MM.1S (cell line): ENCODE measurements at regions not wholly inside any gene's neighbourhood (a gene's known extent, or its start where the extent isn't known, plus 50 kb on each side); places are given as distances from the start of the nearest gene placed in this dataset.

Experiments used
- DNase-seq: peaks from one replicate; pipeline ENCODE4 v3.0.0-alpha.2; 2015
- H2AFZ ChIP-seq: fragments of 300-600 bp; sonication (generic); 2 replicates; pipeline ENCODE4 v1.6.0; 2016; ENCODE audit warnings: antibody characterized with exemption, low read length
- H3F3A ChIP-seq: fragments of 300-600 bp; sonication (generic); 2 replicates; pipeline ENCODE4 v1.6.1; 2016; ENCODE audit warnings: mild to moderate bottlenecking, antibody characterized with exemption, low read length, moderate library complexity, mixed read lengths; ENCODE audit not compliant: insufficient read depth
- H3K27ac ChIP-seq: fragments of 300-600 bp; sonication (generic); 2 replicates; pipeline ENCODE4 v1.5.1; 2016; ENCODE audit warnings: mild to moderate bottlenecking, low read length
- H3K27me3 ChIP-seq: fragments of 300-600 bp; sonication (generic); replicated peaks from 2 replicates; pipeline ENCODE4 v1.6.0; 2016; ENCODE audit warnings: low read length; ENCODE audit not compliant: insufficient read depth
- H3K36me3 ChIP-seq: fragments of 300-600 bp; sonication (generic); replicated peaks from 2 replicates; pipeline ENCODE4 v1.6.1; 2016; ENCODE audit warnings: mild to moderate bottlenecking, low read length, mixed read lengths; ENCODE audit not compliant: insufficient read depth
- H3K4me1 ChIP-seq: fragments of 300-600 bp; sonication (generic); 2 replicates; pipeline ENCODE4 v1.6.1; 2016; ENCODE audit warnings: low read length, mixed read lengths
- H3K4me2 ChIP-seq: fragments of 300-600 bp; sonication (generic); 2 replicates; pipeline ENCODE4 v1.6.0; 2016; ENCODE audit warnings: low read depth, low read length
- H3K4me3 ChIP-seq: fragments of 300-600 bp; sonication (generic); 2 replicates; pipeline ENCODE4 v1.5.1; 2016; ENCODE audit warnings: low read length, mixed read lengths
- H3K79me2 ChIP-seq: fragments of 300-600 bp; sonication (generic); 2 replicates; pipeline ENCODE4 v1.6.1; 2016; ENCODE audit warnings: mixed run types, low read length, mixed read lengths
- H3K9ac ChIP-seq: fragments of 300-600 bp; sonication (generic); 2 replicates; pipeline ENCODE4 v1.6.1; 2016; ENCODE audit warnings: low read length, mixed read lengths
- H3K9me2 ChIP-seq: fragments of 300-600 bp; sonication (generic); replicated peaks from 2 replicates; pipeline ENCODE4 v1.6.1; 2016; ENCODE audit warnings: mild to moderate bottlenecking, low read length, mixed read lengths; ENCODE audit not compliant: insufficient read depth
- H3K9me3 ChIP-seq: fragments of 300-600 bp; sonication (generic); replicated peaks from 2 replicates; pipeline ENCODE4 v1.6.1; 2016; ENCODE audit warnings: mild to moderate bottlenecking, low read length, mixed read lengths; ENCODE audit not compliant: insufficient read depth
- H4K20me1 ChIP-seq: fragments of 300-600 bp; sonication (generic); 2 replicates; pipeline ENCODE4 v1.6.1; 2016; ENCODE audit warnings: mild to moderate bottlenecking, low read length, moderate library complexity, mixed read lengths; ENCODE audit not compliant: insufficient read depth
- EZH2 ChIP-seq: fragments of 300-600 bp; sonication (generic); optimal IDR thresholded peaks from 2 replicates; pipeline ENCODE3; 2017; ENCODE audit warnings: low read depth, mild to moderate bottlenecking, antibody characterized with exemption, low read length, mixed read lengths
- EZH2phosphoT487 ChIP-seq: fragments of 300-600 bp; sonication (generic); IDR thresholded peaks from 2 replicates; pipeline ENCODE4 v1.6.1; 2018; ENCODE audit warnings: antibody characterized with exemption, low read length
- TF ChIP-seq, protein P1 (sequence below): fragments of 300-600 bp; sonication (generic); IDR thresholded peaks from 2 replicates; pipeline ENCODE4 v1.5.1; 2016; ENCODE audit warnings: antibody characterized with exemption, low read length, mixed read lengths

DNA sequence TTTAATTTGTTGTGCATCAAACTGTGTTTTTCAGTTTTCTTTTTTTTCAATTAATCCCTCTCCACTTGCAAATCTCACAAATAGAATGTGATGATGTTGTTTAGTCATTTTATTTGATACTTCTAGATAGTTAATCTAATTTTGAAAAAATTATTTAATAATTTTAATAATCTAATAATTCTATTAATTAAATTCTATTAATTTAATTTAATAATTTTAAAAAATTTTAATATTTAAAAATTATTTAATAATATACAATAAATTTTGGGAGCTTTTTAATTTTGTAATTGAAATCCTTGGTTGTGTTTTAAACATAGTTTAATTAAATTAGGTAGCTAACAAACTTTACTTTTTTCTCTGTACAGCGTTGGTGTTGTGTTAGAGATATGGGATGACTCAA lies 393.8 kb downstream of the OLFM4 start:
- no peak overlapping the region for H3K27ac ChIP-seq
- H3K27me3 ChIP-seq: no peaks in the 10 kb centered on the region
- no peaks in the 10 kb centered on the region for H3K9me3 ChIP-seq
- H3K36me3 ChIP-seq: no peaks in the 10 kb centered on the region
- no peaks in the 10 kb centered on the region for H3K9me2 ChIP-seq
- no peak overlapping the region for H3K9ac ChIP-seq
- H3K4me2 ChIP-seq: no peak overlapping the region
- no peaks in the 10 kb centered on the region for H4K20me1 ChIP-seq
- H2AFZ ChIP-seq: no peak overlapping the region
- H3F3A ChIP-seq: no peaks in the 10 kb centered on the region
- H3K79me2 ChIP-seq: no peaks in the 10 kb centered on the region
- no peak overlapping the region for H3K4me3 ChIP-seq
- TF ChIP-seq, protein P1, sequence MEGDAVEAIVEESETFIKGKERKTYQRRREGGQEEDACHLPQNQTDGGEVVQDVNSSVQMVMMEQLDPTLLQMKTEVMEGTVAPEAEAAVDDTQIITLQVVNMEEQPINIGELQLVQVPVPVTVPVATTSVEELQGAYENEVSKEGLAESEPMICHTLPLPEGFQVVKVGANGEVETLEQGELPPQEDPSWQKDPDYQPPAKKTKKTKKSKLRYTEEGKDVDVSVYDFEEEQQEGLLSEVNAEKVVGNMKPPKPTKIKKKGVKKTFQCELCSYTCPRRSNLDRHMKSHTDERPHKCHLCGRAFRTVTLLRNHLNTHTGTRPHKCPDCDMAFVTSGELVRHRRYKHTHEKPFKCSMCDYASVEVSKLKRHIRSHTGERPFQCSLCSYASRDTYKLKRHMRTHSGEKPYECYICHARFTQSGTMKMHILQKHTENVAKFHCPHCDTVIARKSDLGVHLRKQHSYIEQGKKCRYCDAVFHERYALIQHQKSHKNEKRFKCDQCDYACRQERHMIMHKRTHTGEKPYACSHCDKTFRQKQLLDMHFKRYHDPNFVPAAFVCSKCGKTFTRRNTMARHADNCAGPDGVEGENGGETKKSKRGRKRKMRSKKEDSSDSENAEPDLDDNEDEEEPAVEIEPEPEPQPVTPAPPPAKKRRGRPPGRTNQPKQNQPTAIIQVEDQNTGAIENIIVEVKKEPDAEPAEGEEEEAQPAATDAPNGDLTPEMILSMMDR: no peak
- TF ChIP-seq EZH2: no peak
- no peak for TF ChIP-seq EZH2phosphoT487
- no peaks in the 10 kb centered on the region for H3K4me1 ChIP-seq
- DNase-seq: no peak

DNA sequence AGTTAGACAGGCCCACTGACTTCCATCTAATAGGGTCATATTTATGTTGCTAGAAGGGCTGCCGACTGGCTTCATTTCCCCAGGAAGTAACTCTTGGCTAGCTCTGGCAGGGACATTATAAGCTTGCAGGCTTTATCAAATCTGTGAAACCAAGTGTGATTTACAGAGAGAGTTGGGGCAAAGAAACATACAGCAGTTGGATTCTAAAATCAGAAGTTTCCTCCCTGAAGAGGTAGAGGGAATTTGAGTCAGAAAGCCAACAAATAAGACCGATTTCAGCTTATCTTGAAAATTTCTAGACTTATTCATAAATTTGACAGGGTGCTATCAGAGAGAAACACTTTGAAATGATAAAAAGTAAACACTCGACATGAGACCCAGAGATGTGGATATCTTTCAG lies 407.8 kb downstream of the OLFM4 start:
- Histone ChIP-seq H3K36me3 (no peaks in the 10 kb centered on the region), H3K9me3 (no peaks in the 10 kb centered on the region), H3K27me3 (no peaks in the 10 kb centered on the region), H3K9ac (no peak overlapping the region), H3K9me2 (no peaks in the 10 kb centered on the region), H3K27ac (no peak overlapping the region), H4K20me1 (no peaks in the 10 kb centered on the region), H3K79me2 (no peaks in the 10 kb centered on the region), H3K4me1 (no peaks in the 10 kb centered on the region), H2AFZ (no peak overlapping the region), H3K4me3 (no peak overlapping the region), H3F3A (no peaks in the 10 kb centered on the region), H3K4me2 (no peak overlapping the region)
- no peak for DNase-seq
- TF ChIP-seq EZH2 (no peak), EZH2phosphoT487 (no peak)
- TF ChIP-seq, protein P1: no peak

DNA sequence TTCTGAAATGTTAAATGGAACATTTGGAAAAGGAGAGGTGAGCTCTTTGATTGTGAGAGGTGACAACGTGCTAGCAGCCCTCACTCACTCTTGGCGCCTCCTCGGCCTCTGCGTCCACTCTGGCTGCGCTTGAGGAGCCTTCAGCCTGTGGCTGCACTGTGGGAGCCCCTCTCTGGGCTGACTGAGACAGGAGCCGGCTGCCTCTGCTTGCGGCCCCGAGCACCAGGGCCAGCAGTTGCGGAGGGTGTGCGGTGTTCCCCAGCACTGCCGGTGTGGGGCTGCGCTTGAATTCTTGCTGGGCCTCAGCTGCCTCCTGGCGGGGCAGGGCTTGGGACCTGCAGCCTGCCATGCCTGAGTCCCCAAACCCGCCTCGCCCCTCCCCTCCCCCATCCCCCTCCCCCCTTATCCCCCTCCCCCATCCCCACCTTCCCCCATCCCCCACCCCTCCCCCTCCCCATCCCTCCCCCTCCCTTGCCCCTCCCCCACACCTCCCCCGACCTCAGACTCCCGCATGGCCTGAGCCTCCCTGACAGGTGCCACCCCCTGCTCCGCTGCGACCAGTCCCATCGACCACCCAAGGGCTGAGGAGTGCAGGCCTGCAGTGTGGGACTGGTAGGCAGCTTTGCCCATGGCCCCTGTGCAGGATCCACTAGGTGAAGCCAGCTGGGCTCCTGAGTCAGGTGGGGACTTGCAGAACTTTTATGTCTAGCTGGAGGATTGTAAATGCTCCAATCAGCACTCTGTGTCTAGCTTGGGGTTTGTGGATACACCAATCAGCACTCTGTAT lies 411.0 kb downstream of the OLFM4 start:
- H3K4me2 ChIP-seq: no peak overlapping the region
- no peaks in the 10 kb centered on the region for H4K20me1 ChIP-seq
- H3K9me3 ChIP-seq: no peaks in the 10 kb centered on the region
- H3K9ac ChIP-seq: no peak overlapping the region
- H3K27me3 ChIP-seq: no peaks in the 10 kb centered on the region
- H3F3A ChIP-seq: no peaks in the 10 kb centered on the region
- TF ChIP-seq EZH2: no peak
- H3K9me2 ChIP-seq: no peaks in the 10 kb centered on the region
- no peaks in the 10 kb centered on the region for H3K4me1 ChIP-seq
- no peaks in the 10 kb centered on the region for H3K79me2 ChIP-seq
- no peaks in the 10 kb centered on the region for H3K36me3 ChIP-seq
- no peak for DNase-seq
- no peak overlapping the region for H3K27ac ChIP-seq
- no peak overlapping the region for H2AFZ ChIP-seq
- H3K4me3 ChIP-seq: no peak overlapping the region

DNA sequence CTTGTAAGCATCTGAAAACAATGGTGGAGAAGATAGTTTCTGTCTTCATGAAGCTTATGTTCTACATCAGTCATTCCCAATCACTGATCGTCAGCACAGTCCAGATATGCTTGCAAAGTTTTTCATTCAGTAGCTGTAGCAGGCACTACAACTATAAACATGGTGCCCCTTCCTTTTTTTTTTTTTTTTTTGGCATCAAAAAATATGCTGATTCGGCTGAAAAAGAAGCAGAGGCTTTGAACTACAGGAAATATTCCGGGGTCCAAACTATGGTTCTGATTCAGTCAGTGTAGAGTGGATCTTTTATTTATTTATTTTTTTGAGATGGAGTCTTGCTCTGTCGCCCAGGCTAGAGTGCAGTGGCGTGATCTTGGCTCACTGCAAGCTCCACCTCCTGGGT lies 414.4 kb downstream of the OLFM4 start:
- no peaks in the 10 kb centered on the region for H3K27me3 ChIP-seq
- H3K4me3 ChIP-seq: no peak overlapping the region
- no peak overlapping the region for H3K27ac ChIP-seq
- no peaks in the 10 kb centered on the region for H4K20me1 ChIP-seq
- TF ChIP-seq EZH2phosphoT487 (no peak), EZH2 (no peak)
- TF ChIP-seq, protein P1: no peak
- H2AFZ ChIP-seq: no peak overlapping the region
- no peaks in the 10 kb centered on the region for H3K4me1 ChIP-seq
- no peaks in the 10 kb centered on the region for H3K9me2 ChIP-seq
- H3K79me2 ChIP-seq: no peaks in the 10 kb centered on the region
- DNase-seq: no peak
- no peak overlapping the region for H3K9ac ChIP-seq
- no peaks in the 10 kb centered on the region for H3F3A ChIP-seq
- no peaks in the 10 kb centered on the region for H3K9me3 ChIP-seq
- no peaks in the 10 kb centered on the region for H3K36me3 ChIP-seq
- no peak overlapping the region for H3K4me2 ChIP-seq
